Endothelial cell (in vitro differentiated cells): ENCODE measurements at regions not wholly inside any gene's neighbourhood (a gene's known extent, or its start where the extent isn't known, plus 50 kb on each side); places are given as distances from the start of the nearest gene placed in this dataset.

ENCODE experiments used
- DNase-seq: peaks from one replicate; pipeline ENCODE4 v3.0.0; 2021; ENCODE audit warnings: low spot score
- H3K27ac Mint-ChIP-seq: one replicate; pipeline ENCODE4 v1.8.0; 2021; ENCODE audit warnings: mixed read lengths, inconsistent platforms; ENCODE audit not compliant: unreplicated experiment
- H3K27me3 Mint-ChIP-seq: one replicate; pipeline ENCODE4 v1.8.0; 2021; ENCODE audit warnings: mild to moderate bottlenecking, moderate library complexity, mixed read lengths, inconsistent platforms; ENCODE audit not compliant: unreplicated experiment
- H3K36me3 Mint-ChIP-seq: one replicate; pipeline ENCODE4 v1.8.0; 2021; ENCODE audit warnings: mild to moderate bottlenecking, low read depth, mixed read lengths, inconsistent platforms; ENCODE audit not compliant: unreplicated experiment
- H3K4me1 Mint-ChIP-seq: one replicate; pipeline ENCODE4 v1.8.0; 2021; ENCODE audit warnings: mild to moderate bottlenecking, mixed read lengths, inconsistent platforms; ENCODE audit not compliant: unreplicated experiment
- H3K4me3 Mint-ChIP-seq: one replicate; pipeline ENCODE4 v1.8.0; 2021; ENCODE audit warnings: mild to moderate bottlenecking, mixed read lengths, inconsistent platforms; ENCODE audit not compliant: unreplicated experiment
- H3K9me3 Mint-ChIP-seq: one replicate; pipeline ENCODE4 v1.8.0; 2021; ENCODE audit warnings: mixed read lengths, inconsistent platforms; ENCODE audit not compliant: unreplicated experiment
- CTCF ChIP-seq: fragments of 200-600 bp; sonication (generic); IDR thresholded peaks from one replicate; pipeline ENCODE4 v1.5.0; 2021; ENCODE audit warnings: antibody characterized with exemption; ENCODE audit not compliant: unreplicated experiment

GRCh38 chr13:106683179-106683578, 115.2 kb upstream of the ARGLU1 start:
- no peak for TF ChIP-seq CTCF
- no peak for DNase-seq
- Mint-ChIP-seq H3K27me3 (no peaks in the 10 kb centered on the region), H3K27ac (no peak overlapping the region), H3K36me3 (no peaks in the 10 kb centered on the region), H3K4me3 (no peak overlapping the region), H3K9me3 (no peaks in the 10 kb centered on the region), H3K4me1 (peaks cover 50% of the 10 kb centered on the region)

- Mint-ChIP-seq H3K9me3 (no peaks in the 10 kb centered on the region), H3K4me1 (peaks cover 57% of the 10 kb centered on the region), H3K36me3 (no peaks in the 10 kb centered on the region), H3K27me3 (no peaks in the 10 kb centered on the region), H3K27ac (peak overlapping the region; percentile 90), H3K4me3 (no peak overlapping the region)
- TF ChIP-seq CTCF: no peak
- no peak for DNase-seq
Measured at GRCh38 chr13:106681997-106682396, 114.1 kb upstream of the ARGLU1 start.

GRCh38 chr13:106681536-106681935, 113.6 kb upstream of the ARGLU1 start:
- Mint-ChIP-seq H3K36me3 (no peaks in the 10 kb centered on the region), H3K4me1 (peaks cover 60% of the 10 kb centered on the region), H3K4me3 (peak overlapping the region; percentile 2), H3K27me3 (no peaks in the 10 kb centered on the region), H3K27ac (peak overlapping the region; percentile 92), H3K9me3 (no peaks in the 10 kb centered on the region)
- no peak for TF ChIP-seq CTCF
- DNase-seq: no peak

- TF ChIP-seq CTCF: no peak
- Mint-ChIP-seq H3K4me3 (no peak overlapping the region), H3K36me3 (no peaks in the 10 kb centered on the region), H3K27ac (peak overlapping the region; percentile 92), H3K27me3 (no peaks in the 10 kb centered on the region), H3K9me3 (no peaks in the 10 kb centered on the region), H3K4me1 (peaks cover 58% of the 10 kb centered on the region)
- DNase-seq: peak; percentile 44
Measured at GRCh38 chr13:106680796-106681472, 113.0 kb upstream of the ARGLU1 start.

GRCh38 chr13:106678646-106679418, 110.9 kb upstream of the ARGLU1 start:
- Mint-ChIP-seq H3K4me1 (peaks cover 53% of the 10 kb centered on the region), H3K27ac (peak overlapping the region; percentile 26), H3K36me3 (no peaks in the 10 kb centered on the region), H3K9me3 (no peaks in the 10 kb centered on the region), H3K27me3 (no peaks in the 10 kb centered on the region), H3K4me3 (no peak overlapping the region)
- no peak for DNase-seq
- no peak for TF ChIP-seq CTCF
